GM12891 (cell line): ENCODE measurements at regions not wholly inside any gene's neighbourhood (a gene's known extent, or its start where the extent isn't known, plus 50 kb on each side); places are given as distances from the start of the nearest gene placed in this dataset.

Source experiments
- POLR2A ChIP-seq: IDR thresholded peaks from 2 replicates; pipeline ENCODE4 v1.6.1; 2011; ENCODE audit warnings: low read depth, low read length, control low read depth
- POLR2AphosphoS5 ChIP-seq: IDR thresholded peaks from 2 replicates; pipeline ENCODE4 v1.6.1; 2011; ENCODE audit warnings: low read depth, low read length, control low read depth
- TAF1 ChIP-seq: IDR thresholded peaks from 2 replicates; pipeline ENCODE4 v1.6.1; 2011; ENCODE audit warnings: low read depth, low read length, control low read depth

GRCh38 chr7:16202303-16202702 lies 219.0 kb downstream of the CRPPA start:
- TF ChIP-seq POLR2A = no peak
- no peak for TF ChIP-seq TAF1
- TF ChIP-seq POLR2AphosphoS5 = no peak
